ENCODE measurements at regions not wholly inside any gene's neighbourhood (a gene's known extent, or its start where the extent isn't known, plus 50 kb on each side); places are given as distances from the start of the nearest gene placed in this dataset. TPM values are rescaled to one million over a fixed set of nuclear protein-coding genes. Genes with fewer than 3 reads are reported as not detected.

DNA sequence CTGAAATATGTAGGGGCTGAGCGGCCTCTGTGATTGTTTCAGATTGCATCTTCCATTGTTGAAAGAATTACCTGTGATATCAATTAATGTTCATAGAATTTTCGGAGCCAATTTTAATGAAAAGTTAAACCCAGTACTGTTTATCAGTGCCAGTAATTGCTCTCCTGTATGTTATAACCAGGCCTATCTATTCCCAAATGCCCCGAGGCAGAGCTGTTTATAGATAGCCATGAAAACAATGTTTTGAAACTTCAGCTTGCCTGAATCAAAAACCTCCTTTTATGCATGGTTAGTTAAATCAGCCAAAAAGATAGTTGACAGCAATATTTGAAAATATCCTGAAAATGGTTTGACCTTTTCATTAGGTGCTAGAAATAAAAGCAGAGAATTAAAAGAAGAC lies 50.1 kb upstream of the HDAC9 start:
- H3K4me1 Mint-ChIP-seq, result peaks cover 11% of the 10 kb centered on the region
- peaks cover 5% of the 10 kb centered on the region for H3K9me3 Mint-ChIP-seq
- H3K27ac Mint-ChIP-seq, result peak overlapping the region; percentile 11
- no peak for DNase-seq (ENCODE audit: low spot score in 2 of 2, unreplicated experiment in 2 of 2)
- H3K4me3 Mint-ChIP-seq, result no peak overlapping the region
- TF ChIP-seq, protein P1, sequence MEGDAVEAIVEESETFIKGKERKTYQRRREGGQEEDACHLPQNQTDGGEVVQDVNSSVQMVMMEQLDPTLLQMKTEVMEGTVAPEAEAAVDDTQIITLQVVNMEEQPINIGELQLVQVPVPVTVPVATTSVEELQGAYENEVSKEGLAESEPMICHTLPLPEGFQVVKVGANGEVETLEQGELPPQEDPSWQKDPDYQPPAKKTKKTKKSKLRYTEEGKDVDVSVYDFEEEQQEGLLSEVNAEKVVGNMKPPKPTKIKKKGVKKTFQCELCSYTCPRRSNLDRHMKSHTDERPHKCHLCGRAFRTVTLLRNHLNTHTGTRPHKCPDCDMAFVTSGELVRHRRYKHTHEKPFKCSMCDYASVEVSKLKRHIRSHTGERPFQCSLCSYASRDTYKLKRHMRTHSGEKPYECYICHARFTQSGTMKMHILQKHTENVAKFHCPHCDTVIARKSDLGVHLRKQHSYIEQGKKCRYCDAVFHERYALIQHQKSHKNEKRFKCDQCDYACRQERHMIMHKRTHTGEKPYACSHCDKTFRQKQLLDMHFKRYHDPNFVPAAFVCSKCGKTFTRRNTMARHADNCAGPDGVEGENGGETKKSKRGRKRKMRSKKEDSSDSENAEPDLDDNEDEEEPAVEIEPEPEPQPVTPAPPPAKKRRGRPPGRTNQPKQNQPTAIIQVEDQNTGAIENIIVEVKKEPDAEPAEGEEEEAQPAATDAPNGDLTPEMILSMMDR (IDR thresholded peaks at IDR 0.05; ENCODE audit: unreplicated experiment), result no peak
- H3K36me3 Mint-ChIP-seq, result no peaks in the 10 kb centered on the region
- no peaks in the 10 kb centered on the region for H3K27me3 Mint-ChIP-seq (ENCODE audit: low read depth)

Small RNA genes in the stretch of these regions (microRNA-seq; reads per million reads assigned to microRNA genes)
- not detected for gene MIR1302-6
